ENCODE measurements at regions not wholly inside any gene's neighbourhood (a gene's known extent, or its start where the extent isn't known, plus 50 kb on each side); places are given as distances from the start of the nearest gene placed in this dataset.

DNA sequence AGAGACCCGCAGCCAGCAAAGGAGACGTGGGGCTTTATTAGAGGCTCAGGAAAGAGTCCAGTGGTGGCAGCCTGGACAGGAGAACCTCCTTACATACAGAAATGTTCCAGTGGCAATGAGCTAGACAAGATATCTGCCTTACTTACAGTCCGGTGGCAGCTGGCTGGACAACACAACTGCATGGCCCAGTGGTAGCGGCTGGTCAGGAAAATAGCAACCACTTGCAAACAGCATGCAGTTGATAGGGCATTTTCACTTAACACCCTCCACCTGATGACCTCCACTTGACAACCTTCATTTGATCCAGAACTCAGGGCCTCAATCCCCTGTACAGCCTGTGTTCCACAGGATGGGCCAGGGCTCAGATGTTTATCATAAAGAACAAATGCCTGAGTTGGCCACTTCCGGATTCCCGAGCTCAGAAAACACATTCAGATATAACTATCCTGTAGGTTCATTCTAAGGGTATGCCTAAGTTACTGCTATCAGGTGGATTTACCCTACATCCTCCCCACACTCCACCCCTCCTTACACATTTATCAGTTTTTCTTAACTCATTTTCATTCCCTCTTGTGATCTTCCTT lies 63.3 kb upstream of the ITPRID2 start:
- H3K4me1 Mint-ChIP-seq (ENCODE audit: low read depth, unreplicated experiment) = no peaks in the 10 kb centered on the region
- no peaks in the 10 kb centered on the region for H3K27me3 Mint-ChIP-seq (ENCODE audit: unreplicated experiment)
- TF ChIP-seq, protein P1, sequence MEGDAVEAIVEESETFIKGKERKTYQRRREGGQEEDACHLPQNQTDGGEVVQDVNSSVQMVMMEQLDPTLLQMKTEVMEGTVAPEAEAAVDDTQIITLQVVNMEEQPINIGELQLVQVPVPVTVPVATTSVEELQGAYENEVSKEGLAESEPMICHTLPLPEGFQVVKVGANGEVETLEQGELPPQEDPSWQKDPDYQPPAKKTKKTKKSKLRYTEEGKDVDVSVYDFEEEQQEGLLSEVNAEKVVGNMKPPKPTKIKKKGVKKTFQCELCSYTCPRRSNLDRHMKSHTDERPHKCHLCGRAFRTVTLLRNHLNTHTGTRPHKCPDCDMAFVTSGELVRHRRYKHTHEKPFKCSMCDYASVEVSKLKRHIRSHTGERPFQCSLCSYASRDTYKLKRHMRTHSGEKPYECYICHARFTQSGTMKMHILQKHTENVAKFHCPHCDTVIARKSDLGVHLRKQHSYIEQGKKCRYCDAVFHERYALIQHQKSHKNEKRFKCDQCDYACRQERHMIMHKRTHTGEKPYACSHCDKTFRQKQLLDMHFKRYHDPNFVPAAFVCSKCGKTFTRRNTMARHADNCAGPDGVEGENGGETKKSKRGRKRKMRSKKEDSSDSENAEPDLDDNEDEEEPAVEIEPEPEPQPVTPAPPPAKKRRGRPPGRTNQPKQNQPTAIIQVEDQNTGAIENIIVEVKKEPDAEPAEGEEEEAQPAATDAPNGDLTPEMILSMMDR (IDR thresholded peaks at IDR 0.05; ENCODE audit: partially characterized antibody, unreplicated experiment) = no peak
- no peak for DNase-seq
- no peak overlapping the region for H3K4me3 Mint-ChIP-seq (ENCODE audit: unreplicated experiment)
- no peaks in the 10 kb centered on the region for H3K36me3 Mint-ChIP-seq (ENCODE audit: unreplicated experiment)
- H3K9me3 Mint-ChIP-seq (ENCODE audit: unreplicated experiment) = no peaks in the 10 kb centered on the region
- H3K27ac Mint-ChIP-seq (ENCODE audit: unreplicated experiment) = no peak overlapping the region

GRCh38 chr2:181829230-181829629 lies 62.3 kb upstream of the ITPRID2 start:
- TF ChIP-seq, protein P1 (IDR thresholded peaks at IDR 0.05; ENCODE audit: partially characterized antibody, unreplicated experiment) = no peak
- no peaks in the 10 kb centered on the region for H3K27me3 Mint-ChIP-seq (ENCODE audit: unreplicated experiment)

GRCh38 chr2:181832015-181832414 lies 59.5 kb upstream of the ITPRID2 start:
- no peak for DNase-seq
- Mint-ChIP-seq H3K36me3 (ENCODE audit: unreplicated experiment) (no peaks in the 10 kb centered on the region), H3K4me3 (ENCODE audit: unreplicated experiment) (no peak overlapping the region), H3K27me3 (ENCODE audit: unreplicated experiment) (no peaks in the 10 kb centered on the region), H3K9me3 (ENCODE audit: unreplicated experiment) (no peaks in the 10 kb centered on the region), H3K27ac (ENCODE audit: unreplicated experiment) (no peak overlapping the region), H3K4me1 (ENCODE audit: low read depth, unreplicated experiment) (no peaks in the 10 kb centered on the region)
- TF ChIP-seq, protein P1 (IDR thresholded peaks at IDR 0.05; ENCODE audit: partially characterized antibody, unreplicated experiment) = no peak

More at GRCh38 chr2:181829230-181829629, 62.3 kb upstream of the ITPRID2 start:
- H3K4me3 Mint-ChIP-seq (ENCODE audit: unreplicated experiment) = no peak overlapping the region
- no peaks in the 10 kb centered on the region for H3K9me3 Mint-ChIP-seq (ENCODE audit: unreplicated experiment)
- no peak for DNase-seq
- no peaks in the 10 kb centered on the region for H3K36me3 Mint-ChIP-seq (ENCODE audit: unreplicated experiment)
- H3K4me1 Mint-ChIP-seq (ENCODE audit: low read depth, unreplicated experiment) = no peaks in the 10 kb centered on the region
- H3K27ac Mint-ChIP-seq (ENCODE audit: unreplicated experiment) = no peak overlapping the region

DNA sequence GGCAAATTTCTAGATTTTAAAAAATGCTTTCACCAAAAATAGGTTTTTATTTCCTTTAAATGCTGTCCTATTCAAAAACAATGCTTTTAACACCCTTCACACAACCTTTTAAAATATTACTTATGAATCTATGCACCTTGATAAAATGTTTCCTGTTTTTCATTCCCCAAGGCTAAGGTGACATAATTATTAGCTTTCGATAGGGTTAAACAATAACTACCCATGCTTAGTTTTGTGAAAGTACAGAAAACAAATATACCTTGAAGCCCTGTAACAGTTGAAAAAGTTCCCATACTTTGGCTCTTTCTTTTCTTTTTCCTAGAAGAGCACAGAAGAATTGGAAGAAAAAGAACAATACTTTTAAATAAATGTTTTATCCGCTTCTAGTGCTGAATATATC lies 54.9 kb upstream of the ITPRID2 start:
- Mint-ChIP-seq H3K36me3 (ENCODE audit: unreplicated experiment) (no peaks in the 10 kb centered on the region), H3K27ac (ENCODE audit: unreplicated experiment) (no peak overlapping the region), H3K9me3 (ENCODE audit: unreplicated experiment) (no peaks in the 10 kb centered on the region), H3K4me1 (ENCODE audit: low read depth, unreplicated experiment) (no peaks in the 10 kb centered on the region), H3K4me3 (ENCODE audit: unreplicated experiment) (no peak overlapping the region), H3K27me3 (ENCODE audit: unreplicated experiment) (no peaks in the 10 kb centered on the region)
- TF ChIP-seq, protein P1 (IDR thresholded peaks at IDR 0.05; ENCODE audit: partially characterized antibody, unreplicated experiment) = no peak
- no peak for DNase-seq

- no peaks in the 10 kb centered on the region for H3K4me1 Mint-ChIP-seq (ENCODE audit: low read depth, unreplicated experiment)
- H3K27me3 Mint-ChIP-seq (ENCODE audit: unreplicated experiment) = no peaks in the 10 kb centered on the region
- TF ChIP-seq, protein P1 (IDR thresholded peaks at IDR 0.05; ENCODE audit: partially characterized antibody, unreplicated experiment) = no peak
- H3K4me3 Mint-ChIP-seq (ENCODE audit: unreplicated experiment) = no peak overlapping the region
- H3K36me3 Mint-ChIP-seq (ENCODE audit: unreplicated experiment) = no peaks in the 10 kb centered on the region
- no peak for DNase-seq
- no peaks in the 10 kb centered on the region for H3K9me3 Mint-ChIP-seq (ENCODE audit: unreplicated experiment)
- no peak overlapping the region for H3K27ac Mint-ChIP-seq (ENCODE audit: unreplicated experiment)
These were observed 54.0 kb upstream of the ITPRID2 start for GRCh38 chr2:181837563-181837962.
